IMR-90 (cell line): ENCODE measurements at regions not wholly inside any gene's neighbourhood (a gene's known extent, or its start where the extent isn't known, plus 50 kb on each side); places are given as distances from the start of the nearest gene placed in this dataset.
A peak's percentile ranks its signal among the peaks of the same experiment; 100 is the strongest.

Experiments
- ATAC-seq: fragments of 200-7000 bp; cut with Tn5 transposase; 2 replicates; pipeline ENCODE4 v1.9.1; 2020; ENCODE audit warnings: low read depth, mild to moderate bottlenecking, moderate library complexity
- BruUV-seq: library from RNA; stranded (reverse); fragments of 400-500 nt; replicated peaks from 2 replicates; lab custom pipeline; 2021; lab: Mats Ljungman, UMichigan
- CTCF ChIA-PET: fragments of 300-600 bp; formaldehyde crosslinking; extraction: SDS; loops from one replicate; lab custom pipeline; 2021; ENCODE audit warnings: antibody characterized with exemption; lab: Yijun Ruan, JAX
- POLR2A ChIA-PET: fragments of 300-600 bp; sonication (Branson Sonifier 250); formaldehyde crosslinking; loops from one replicate; lab custom pipeline; 2022; ENCODE audit warnings: antibody characterized with exemption; ENCODE audit not compliant: unreplicated experiment; lab: Charles Lee
- DNase-seq: peaks from one replicate; pipeline ENCODE4 v3.0.0; 2013
- H2AFZ ChIP-seq: replicated peaks from 2 replicates; pipeline ENCODE3; 2013; ENCODE audit warnings: low read length, mild to moderate bottlenecking; ENCODE audit not compliant: poor library complexity
- H2AK5ac ChIP-seq: 2 replicates; pipeline ENCODE4 v1.6.1; 2013; ENCODE audit warnings: low read depth, low read length, inconsistent platforms
- H2AK9ac ChIP-seq: replicated peaks from 2 replicates; pipeline ENCODE3; 2013; ENCODE audit warnings: mild to moderate bottlenecking, low read depth, low read length, moderate library complexity; ENCODE audit not compliant: poor library complexity
- H2BK120ac ChIP-seq: 2 replicates; pipeline ENCODE4 v1.6.1; 2013; ENCODE audit warnings: low read depth, low read length, inconsistent platforms
- H2BK15ac ChIP-seq: 3 replicates; pipeline ENCODE4 v1.6.1; 2013; ENCODE audit warnings: low read depth, low read length, inconsistent platforms
- H2BK20ac ChIP-seq: 2 replicates; pipeline ENCODE4 v1.6.1; 2013; ENCODE audit warnings: low read depth, mild to moderate bottlenecking, inconsistent platforms, low read length, moderate library complexity
- H2BK5ac ChIP-seq: 2 replicates; pipeline ENCODE4 v1.6.1; 2013; ENCODE audit warnings: mild to moderate bottlenecking, low read depth, low read length, inconsistent platforms; ENCODE audit not compliant: poor library complexity, severe bottlenecking
- H3K14ac ChIP-seq: replicated peaks from 2 replicates; pipeline ENCODE4 v1.6.1; 2013; ENCODE audit warnings: low read depth, low read length, inconsistent platforms
- H3K18ac ChIP-seq: 2 replicates; pipeline ENCODE4 v1.6.1; 2013; ENCODE audit warnings: low read depth, low read length, control low read depth
- H3K23ac ChIP-seq: 2 replicates; pipeline ENCODE4 v1.6.1; 2013; ENCODE audit warnings: low read depth, low read length, inconsistent platforms
- H3K27ac ChIP-seq: 2 replicates; pipeline ENCODE4 v1.5.1; 2013; ENCODE audit warnings: mild to moderate bottlenecking, control low read depth, low read length; ENCODE audit not compliant: insufficient read depth
- H3K27me3 ChIP-seq: 2 replicates; pipeline ENCODE4 v1.6.1; 2013; ENCODE audit warnings: low read length; ENCODE audit not compliant: control insufficient read depth, insufficient read depth
- H3K36me3 ChIP-seq: 2 replicates; pipeline ENCODE4 v1.6.1; 2013; ENCODE audit warnings: low read length, mixed read lengths; ENCODE audit not compliant: control insufficient read depth, insufficient read depth
- H3K4ac ChIP-seq: 2 replicates; pipeline ENCODE4 v1.6.1; 2013; ENCODE audit warnings: low read depth, low read length, inconsistent platforms
- H3K4me1 ChIP-seq: 2 replicates; pipeline ENCODE4 v1.6.1; 2013; ENCODE audit warnings: low read length, mixed read lengths; ENCODE audit not compliant: control insufficient read depth, insufficient read depth
- H3K4me2 ChIP-seq: 2 replicates; pipeline ENCODE4 v1.6.1; 2013; ENCODE audit warnings: low read depth, mild to moderate bottlenecking, control low read depth, low read length, moderate library complexity
- H3K4me3 ChIP-seq: 2 replicates; pipeline ENCODE4 v1.5.1; 2013; ENCODE audit warnings: low read depth, mild to moderate bottlenecking, control low read depth, low read length, moderate library complexity; ENCODE audit not compliant: insufficient read depth
- H3K56ac ChIP-seq: 2 replicates; pipeline ENCODE4 v1.6.1; 2013; ENCODE audit warnings: low read length, inconsistent platforms; ENCODE audit not compliant: insufficient read depth; ENCODE audit errors: extremely low read depth
- H3K79me1 ChIP-seq, 2 experiments: 2 replicates each; pipeline ENCODE4 v1.6.1; 2013; ENCODE audit warnings: low read length in 2 of 2, inconsistent platforms in 1 of 2, low read depth in 1 of 2
- H3K9ac ChIP-seq: 2 replicates; pipeline ENCODE4 v1.6.1; 2013; ENCODE audit warnings: low read depth, low read length, control low read depth
- H3K9me1 ChIP-seq: 2 replicates; pipeline ENCODE4 v1.6.1; 2013; ENCODE audit warnings: low read length, inconsistent platforms; ENCODE audit not compliant: insufficient read depth
- H3K9me3 ChIP-seq: 2 replicates; pipeline ENCODE4 v1.6.1; 2013; ENCODE audit warnings: low read length; ENCODE audit not compliant: control insufficient read depth, insufficient read depth
- H4K20me1 ChIP-seq: 2 replicates; pipeline ENCODE4 v1.6.1; 2013; ENCODE audit warnings: low read length, inconsistent platforms; ENCODE audit not compliant: insufficient read depth
- H4K5ac ChIP-seq: 2 replicates; pipeline ENCODE4 v1.6.1; 2013; ENCODE audit warnings: mild to moderate bottlenecking, low read depth, low read length, control low read depth
- H4K8ac ChIP-seq, 2 experiments: 2 replicates each; pipeline ENCODE4 v1.6.1; 2013; ENCODE audit warnings: low read depth in 2 of 2, low read length in 2 of 2, control low read depth in 1 of 2, inconsistent platforms in 1 of 2
- H4K91ac ChIP-seq: 2 replicates; pipeline ENCODE4 v1.6.1; 2013; ENCODE audit warnings: low read depth, low read length, inconsistent platforms; ENCODE audit not compliant: insufficient read depth
- BHLHE40 ChIP-seq: fragments of 150-350 bp; IDR thresholded peaks from 2 replicates; pipeline ENCODE4 v1.6.1; 2016; ENCODE audit warnings: mild to moderate bottlenecking, low read depth, low read length
- CEBPB ChIP-seq: IDR thresholded peaks from 2 replicates; pipeline ENCODE4 v1.6.1; 2012; ENCODE audit warnings: low read depth, low read length, improper control_type of control experiment
- FOS ChIP-seq: fragments of 150-350 bp; IDR thresholded peaks from 2 replicates; pipeline ENCODE4 v1.6.1; 2016; ENCODE audit warnings: low read depth, low read length
- MAFK ChIP-seq: IDR thresholded peaks from 2 replicates; pipeline ENCODE4 v1.6.1; 2012; ENCODE audit warnings: low read depth, low read length, improper control_type of control experiment
- RAD21 ChIP-seq: IDR thresholded peaks from 2 replicates; pipeline ENCODE4 v1.6.1; 2012; ENCODE audit warnings: low read length, improper control_type of control experiment
- RCOR1 ChIP-seq: IDR thresholded peaks from 2 replicates; pipeline ENCODE4 v1.6.1; 2012; ENCODE audit warnings: mild to moderate bottlenecking, low read length, improper control_type of control experiment; ENCODE audit not compliant: insufficient replicate concordance
- RFX5 ChIP-seq: IDR thresholded peaks from 2 replicates; pipeline ENCODE4 v1.8.0; 2012; ENCODE audit warnings: low read depth, mild to moderate bottlenecking, low read length, moderate library complexity
- SMC3 ChIP-seq: fragments of 150-350 bp; IDR thresholded peaks from 2 replicates; pipeline ENCODE4 v1.6.1; 2016; ENCODE audit warnings: low read depth, mild to moderate bottlenecking, antibody characterized with exemption, low read length, moderate library complexity
- WGBS, 2 experiments: methylation state at CpG; one replicate each; pipeline versions ENCODE4 v1.1.5 to v1.1.7; 2013; ENCODE audit warnings: missing lambda C conversion rate in 2 of 2; ENCODE audit not compliant: insufficient read length in 1 of 2; ENCODE audit errors: extremely low coverage in 2 of 2; 5-methylcytosine and 5-hydroxymethylcytosine counted together
- dilution Hi-C: fragments of 300-500 bp; cut with HindIII; formaldehyde crosslinking; loops from one replicate; pipeline ENCODE4 v1.14.3; 2018; ENCODE audit warnings: low sequenced_read_pairs; ENCODE audit not compliant: unreplicated experiment
- in situ Hi-C: fragments of 300-500 bp; cut with MboI; formaldehyde crosslinking; loops from 3 replicates; pipeline ENCODE4 v1.14.3; 2019; ENCODE audit warnings: low sequenced_read_pairs, inconsistent platforms, mixed read lengths
- intact Hi-C: fragments of 100-400 bp; cut with micrococcal nuclease; formaldehyde crosslinking; loops from 2 replicates; pipeline ENCODE4 v1.10.0; 2022
- TF ChIP-seq, protein P1 (sequence below): conservative IDR thresholded peaks from 2 replicates; pipeline ENCODE4 v1.5.1; 2012; ENCODE audit warnings: mild to moderate bottlenecking, low read depth, low read length, improper control_type of control experiment
- TF ChIP-seq, protein P2 (sequence below): fragments of 150-350 bp; IDR thresholded peaks from 2 replicates; pipeline ENCODE4 v1.6.1; 2017; ENCODE audit warnings: mild to moderate bottlenecking, antibody characterized with exemption, low read length, low read depth

DNA sequence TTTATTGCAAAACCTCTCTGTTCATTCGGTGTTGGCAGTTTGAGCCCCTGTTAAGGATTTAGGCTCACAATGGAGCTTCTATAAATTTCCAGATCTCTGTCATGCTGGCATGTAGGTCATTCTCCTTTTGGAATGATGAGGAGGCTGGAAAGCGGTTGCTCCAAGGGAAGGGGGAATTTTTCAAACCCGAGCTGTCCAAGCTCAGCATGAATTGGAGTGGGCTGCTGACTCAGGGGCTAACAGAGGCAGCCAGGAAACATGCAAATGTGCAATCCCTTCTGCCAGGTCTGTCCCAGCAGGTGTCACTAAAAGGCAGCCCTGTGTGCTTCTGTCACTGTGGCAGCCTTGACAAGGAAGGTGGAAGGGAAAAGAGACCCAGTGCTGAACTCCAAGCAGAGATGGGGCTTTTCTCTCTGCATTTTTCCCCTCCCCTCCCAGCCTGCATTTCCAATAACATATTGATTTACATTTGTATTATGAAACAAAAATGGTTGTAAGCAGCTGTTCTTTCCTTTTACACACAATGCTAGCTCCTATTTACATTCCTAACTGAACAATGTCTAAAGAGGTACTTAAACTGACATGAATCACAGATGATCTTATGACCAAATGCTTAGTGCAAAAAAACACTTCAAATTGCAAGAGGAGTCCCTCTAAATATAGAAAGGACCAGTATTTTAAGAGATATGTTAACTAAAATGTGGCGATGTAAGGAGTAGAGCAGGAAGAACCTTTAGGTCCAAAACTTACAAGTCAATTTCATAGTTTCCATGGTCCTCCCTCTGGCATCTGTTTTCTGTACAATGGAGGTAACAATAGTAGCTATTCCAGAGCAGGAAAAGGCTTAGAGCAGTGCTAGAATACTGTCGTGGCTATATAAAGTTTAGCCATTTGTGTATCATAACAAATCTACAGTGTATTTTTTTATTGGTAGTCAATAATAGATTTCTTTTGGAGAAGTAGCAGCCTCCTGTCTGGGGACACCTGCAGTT is 84.5 kb upstream of the ATP10A start:
- no peak overlapping the region for H3K18ac ChIP-seq
- dilution Hi-C loops (no loop called here), in situ Hi-C loops (no loop called here), intact Hi-C loops (no loop called here)
- H3K27me3 ChIP-seq, result no peaks in the 10 kb centered on the region; the same call in 1 of the 2 replicates
- no peak overlapping the region for H3K27ac ChIP-seq
- no peak overlapping the region for H3K23ac ChIP-seq
- H2AFZ ChIP-seq, result no peak overlapping the region
- H2BK20ac ChIP-seq, result no peak overlapping the region
- H3K9me3 ChIP-seq, result no peaks in the 10 kb centered on the region
- no peak for ATAC-seq
- H3K14ac ChIP-seq, result no peak overlapping the region
- peak overlapping the region; percentile 3; the same call in 1 of the 2 replicates for H3K4me2 ChIP-seq
- H2AK5ac ChIP-seq, result no peak overlapping the region
- DNase-seq, result peak; percentile 29
- no peak overlapping the region for H4K91ac ChIP-seq
- peaks cover 2% of the 10 kb centered on the region; the same call in 1 of the 2 replicates for H3K4me1 ChIP-seq
- ChIA-PET POLR2A (no interaction called here), CTCF (interaction anchor here (1.2 kb wide), 1 partner anchor 14 kb away, joined by 5 read pairs; no protein-coding TSS in a partner anchor)
- no peaks in the 10 kb centered on the region for H3K79me1 ChIP-seq
- no peak overlapping the region for H3K4ac ChIP-seq
- H3K9ac ChIP-seq, result no peak overlapping the region
- H4K5ac ChIP-seq, result no peak overlapping the region
- no peaks in the 10 kb centered on the region for H3K36me3 ChIP-seq
- no peak for TF ChIP-seq RCOR1
- TF ChIP-seq CEBPB, result peak; percentile 43; the same call in 1 of the 2 replicates
- no peak for TF ChIP-seq BHLHE40
- TF ChIP-seq, protein P1, sequence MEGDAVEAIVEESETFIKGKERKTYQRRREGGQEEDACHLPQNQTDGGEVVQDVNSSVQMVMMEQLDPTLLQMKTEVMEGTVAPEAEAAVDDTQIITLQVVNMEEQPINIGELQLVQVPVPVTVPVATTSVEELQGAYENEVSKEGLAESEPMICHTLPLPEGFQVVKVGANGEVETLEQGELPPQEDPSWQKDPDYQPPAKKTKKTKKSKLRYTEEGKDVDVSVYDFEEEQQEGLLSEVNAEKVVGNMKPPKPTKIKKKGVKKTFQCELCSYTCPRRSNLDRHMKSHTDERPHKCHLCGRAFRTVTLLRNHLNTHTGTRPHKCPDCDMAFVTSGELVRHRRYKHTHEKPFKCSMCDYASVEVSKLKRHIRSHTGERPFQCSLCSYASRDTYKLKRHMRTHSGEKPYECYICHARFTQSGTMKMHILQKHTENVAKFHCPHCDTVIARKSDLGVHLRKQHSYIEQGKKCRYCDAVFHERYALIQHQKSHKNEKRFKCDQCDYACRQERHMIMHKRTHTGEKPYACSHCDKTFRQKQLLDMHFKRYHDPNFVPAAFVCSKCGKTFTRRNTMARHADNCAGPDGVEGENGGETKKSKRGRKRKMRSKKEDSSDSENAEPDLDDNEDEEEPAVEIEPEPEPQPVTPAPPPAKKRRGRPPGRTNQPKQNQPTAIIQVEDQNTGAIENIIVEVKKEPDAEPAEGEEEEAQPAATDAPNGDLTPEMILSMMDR, result no peak
- no peak for TF ChIP-seq RFX5
- no peak for TF ChIP-seq FOS
- TF ChIP-seq RAD21, result peak; percentile 27; the same call in 1 of the 2 replicates
- TF ChIP-seq, protein P2, sequence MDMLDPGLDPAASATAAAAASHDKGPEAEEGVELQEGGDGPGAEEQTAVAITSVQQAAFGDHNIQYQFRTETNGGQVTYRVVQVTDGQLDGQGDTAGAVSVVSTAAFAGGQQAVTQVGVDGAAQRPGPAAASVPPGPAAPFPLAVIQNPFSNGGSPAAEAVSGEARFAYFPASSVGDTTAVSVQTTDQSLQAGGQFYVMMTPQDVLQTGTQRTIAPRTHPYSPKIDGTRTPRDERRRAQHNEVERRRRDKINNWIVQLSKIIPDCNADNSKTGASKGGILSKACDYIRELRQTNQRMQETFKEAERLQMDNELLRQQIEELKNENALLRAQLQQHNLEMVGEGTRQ, result no peak
- TF ChIP-seq MAFK, result no peak
- TF ChIP-seq SMC3, result no peak
- no peak overlapping the region for H2BK5ac ChIP-seq
- BruUV-seq, result no TSS peak
- no CpG with 5 or more reads among the region's 5 CpGs for WGBS, 2 experiments
- H2BK120ac ChIP-seq, result no peak overlapping the region
- no peak overlapping the region for H3K56ac ChIP-seq
- no peaks in the 10 kb centered on the region for H3K9me1 ChIP-seq
- no peak overlapping the region for H3K4me3 ChIP-seq
- H4K20me1 ChIP-seq, result no peaks in the 10 kb centered on the region
- H4K8ac ChIP-seq, result no peak overlapping the region
- no peak overlapping the region for H2AK9ac ChIP-seq
- no peak overlapping the region for H2BK15ac ChIP-seq
